GM12875 (cell line): ENCODE measurements at regions not wholly inside any gene's neighbourhood (a gene's known extent, or its start where the extent isn't known, plus 50 kb on each side); places are given as distances from the start of the nearest gene placed in this dataset.

Experiments
- H3K4me3 ChIP-seq: one replicate; pipeline ENCODE4 v1.5.1; 2011; ENCODE audit warnings: low read depth, low read length, control low read depth
- CTCF ChIP-seq: IDR thresholded peaks from 2 replicates; pipeline ENCODE4 v1.5.1; 2011; ENCODE audit warnings: low read depth, mild to moderate bottlenecking, control low read depth, inconsistent platforms, low read length, moderate library complexity, borderline replicate concordance; ENCODE audit not compliant: insufficient read depth

GRCh38 chr5:35470866-35471265 lies 146.8 kb upstream of the SPEF2 start:
- no peak for TF ChIP-seq CTCF
- no peak overlapping the region for H3K4me3 ChIP-seq

DNA sequence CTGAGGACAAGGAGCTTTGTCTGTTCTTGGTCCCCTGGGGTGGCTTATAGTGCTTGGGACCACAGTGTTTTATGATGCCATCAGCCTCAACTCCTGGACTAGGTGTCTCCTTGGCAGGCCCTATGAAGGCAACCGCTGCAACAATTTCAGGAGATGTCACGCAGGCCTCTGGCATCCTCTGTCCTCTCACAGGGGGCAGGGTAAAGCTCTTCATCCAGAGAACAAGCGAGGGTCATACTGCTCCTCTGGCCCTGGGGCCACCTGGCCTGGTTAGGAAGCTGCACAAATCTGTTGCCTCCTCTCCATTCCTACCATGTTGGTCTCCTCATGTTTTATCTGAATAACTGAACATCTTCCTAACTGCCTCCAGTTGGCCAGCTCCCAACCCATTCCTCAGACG lies 148.9 kb upstream of the SPEF2 start:
- no peak overlapping the region for H3K4me3 ChIP-seq
- no peak for TF ChIP-seq CTCF

- no peak for TF ChIP-seq CTCF
- H3K4me3 ChIP-seq = no peak overlapping the region
Observed at GRCh38 chr5:35466746-35467145, 150.9 kb upstream of the SPEF2 start.

- no peak for TF ChIP-seq CTCF
- no peak overlapping the region for H3K4me3 ChIP-seq
Observed at GRCh38 chr5:35464757-35465156, 152.9 kb upstream of the SPEF2 start.

GRCh38 chr5:35461530-35461929 lies 156.1 kb upstream of the SPEF2 start:
- no peak for TF ChIP-seq CTCF
- no peak overlapping the region for H3K4me3 ChIP-seq

DNA sequence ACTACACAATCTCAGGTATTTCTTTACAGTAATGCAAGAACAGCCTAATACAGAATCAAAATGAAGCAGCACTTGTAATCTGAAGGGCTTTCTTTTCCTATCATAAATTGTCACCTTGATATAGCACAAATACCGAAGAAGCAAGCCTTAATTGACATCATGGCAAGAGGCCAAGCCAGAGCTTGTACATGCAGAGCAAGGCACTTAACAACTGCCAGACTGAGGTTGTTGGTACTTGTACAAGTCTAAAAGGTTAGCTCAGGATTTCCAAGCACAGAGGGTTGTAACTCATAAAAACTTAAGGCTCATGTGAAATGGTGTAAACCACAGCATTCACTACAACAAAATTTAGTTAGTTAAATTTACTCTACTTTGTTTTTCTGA lies 158.8 kb upstream of the SPEF2 start:
- no peak overlapping the region for H3K4me3 ChIP-seq
- no peak for TF ChIP-seq CTCF

- no peak overlapping the region for H3K4me3 ChIP-seq
- TF ChIP-seq CTCF = no peak
Observed at GRCh38 chr5:35457912-35458823, 159.5 kb upstream of the SPEF2 start.
